Right lobe of liver (tissue), 6 donors: ENCODE measurements at regions not wholly inside any gene's neighbourhood (a gene's known extent, or its start where the extent isn't known, plus 50 kb on each side); places are given as distances from the start of the nearest gene placed in this dataset.
"Not testable (repeated sequence)": the region's sequence is repeated elsewhere in the genome, so short reads cannot be mapped to it uniquely, and the experiment has no call there.

Experiments
- ATAC-seq, 4 donors: fragments of 200-7000 bp; cut with Tn5 transposase; one replicate each; pipeline ENCODE4 v1.9.1; 2020; ENCODE audit warnings: mild to moderate bottlenecking in 4 of 4, moderate library complexity in 4 of 4
- DNase-seq, 3 donors: peaks; one replicate each; pipeline ENCODE4 v3.0.0-alpha.2; 2020
- H3K27ac ChIP-seq, 3 donors: fragments of 200-600 bp; one replicate each; pipeline ENCODE4 v1.8.0; 2022
- H3K27me3 ChIP-seq, 2 donors: fragments of 200-600 bp; one replicate each; pipeline ENCODE4 v1.8.0; 2022
- H3K36me3 ChIP-seq, 4 donors: fragments of 200-600 bp; sonication (generic) in 1 of 4; one replicate each; pipeline versions ENCODE4 v1.5.1 to v1.8.0; 2017 to 2022; ENCODE audit warnings: control low read depth in 1 of 4
- H3K4me1 ChIP-seq, 4 donors: fragments of 200-600 bp; sonication (generic) in 1 of 4; one replicate each; pipeline versions ENCODE4 v1.5.1 to v1.8.0; 2017 to 2022; ENCODE audit warnings: control low read depth in 1 of 4
- H3K4me3 ChIP-seq, 3 donors: fragments of 200-600 bp; one replicate each; pipeline ENCODE4 v1.8.0; 2022
- H3K9me3 ChIP-seq, 4 donors: fragments of 200-600 bp; sonication (generic) in 1 of 4; one replicate each; pipeline versions ENCODE4 v1.5.1 to v1.8.0; 2017 to 2022; ENCODE audit warnings: control low read depth in 1 of 4
- CTCF ChIP-seq, 4 donors: fragments of 200-600 bp in 3 of 4; fragments of 450-650 bp in 1 of 4; IDR thresholded peaks; one replicate each; pipeline versions ENCODE4 v1.5.1 to v1.8.0; 2016 to 2022; ENCODE audit warnings: antibody characterized with exemption in 4 of 4, mild to moderate bottlenecking in 2 of 4
- POLR2A ChIP-seq: fragments of 450-650 bp; IDR thresholded peaks from one replicate; pipeline ENCODE4 v1.6.1; 2017; ENCODE audit warnings: antibody characterized with exemption, mild to moderate bottlenecking
- WGBS: methylation state at CpG from one replicate; pipeline ENCODE4 v1.1.6; 2018; ENCODE audit warnings: low coverage, low lambda C conversion rate; ENCODE audit not compliant: insufficient coverage; ENCODE audit errors: missing lambda C conversion rate; 5-methylcytosine and 5-hydroxymethylcytosine counted together
- intact Hi-C, 2 donors: fragments of 100-400 bp; cut with DNase I; formaldehyde crosslinking; loops; one replicate each; pipeline versions ENCODE4 v1.11.2 to v1.14.1; 2022
- donor health status: DM: no; HTN: yes; CAD: no.
- donor health status: DM: no; HTN: no; CAD: no.
- donor health status: DM: no; HTN: no; CAD: no.
- donor health status: DM: no; HTN: yes; CAD: no.
- donor health status: DM: no; HTN: yes; CAD: no.

GRCh38 chr4:94015956-94016355, 187.4 kb downstream of the ATOH1 start:
- Histone ChIP-seq H3K4me1 (no peaks in the 10 kb centered on the region), H3K27me3 (no peaks in the 10 kb centered on the region), H3K9me3 (peaks cover 0 to 2% (median 0%) of the 10 kb centered on the region in 4 donors), H3K4me3 (no peak overlapping the region), H3K36me3 (no peaks in the 10 kb centered on the region), H3K27ac (no peak overlapping the region)
- TF ChIP-seq CTCF (IDR thresholded peaks at IDR 0.05), result no peak
- TF ChIP-seq POLR2A, result no peak
- WGBS, result 91% methylated on average over 1 of the region's 1 CpG
- no peak for DNase-seq
- intact Hi-C loops, result no loop called here
- no peak for ATAC-seq

- H3K9me3 ChIP-seq, result no peaks in the 10 kb centered on the region
- no peak for DNase-seq
- TF ChIP-seq CTCF (IDR thresholded peaks at IDR 0.05), result no peak
- no peak for TF ChIP-seq POLR2A
- no peak overlapping the region for H3K4me3 ChIP-seq
- ATAC-seq, result no peak
- H3K27ac ChIP-seq, result no peak overlapping the region
- WGBS, result 27% methylated on average over 2 of the region's 2 CpGs
- H3K27me3 ChIP-seq, result peaks cover 0 to 4% of the 10 kb centered on the region in 2 donors
- intact Hi-C loops, result no loop called here
- H3K4me1 ChIP-seq, result no peaks in the 10 kb centered on the region
- no peaks in the 10 kb centered on the region for H3K36me3 ChIP-seq
Measured at GRCh38 chr4:94032754-94033153, 174.9 kb upstream of the SMARCAD1 start.

GRCh38 chr4:94036964-94037363, 170.7 kb upstream of the SMARCAD1 start:
- H3K27ac ChIP-seq, result no peak overlapping the region
- no peaks in the 10 kb centered on the region for H3K36me3 ChIP-seq
- H3K4me1 ChIP-seq, result no peaks in the 10 kb centered on the region
- no peak for ATAC-seq
- intact Hi-C loops, result no loop called here
- WGBS, result 27% methylated on average over 1 of the region's 2 CpGs
- no peaks in the 10 kb centered on the region for H3K9me3 ChIP-seq
- TF ChIP-seq POLR2A, result no peak
- TF ChIP-seq CTCF (IDR thresholded peaks at IDR 0.05), result no peak
- H3K4me3 ChIP-seq, result no peak overlapping the region
- DNase-seq, result no peak
- H3K27me3 ChIP-seq, result peaks cover 0 to 4% of the 10 kb centered on the region in 2 donors

DNA sequence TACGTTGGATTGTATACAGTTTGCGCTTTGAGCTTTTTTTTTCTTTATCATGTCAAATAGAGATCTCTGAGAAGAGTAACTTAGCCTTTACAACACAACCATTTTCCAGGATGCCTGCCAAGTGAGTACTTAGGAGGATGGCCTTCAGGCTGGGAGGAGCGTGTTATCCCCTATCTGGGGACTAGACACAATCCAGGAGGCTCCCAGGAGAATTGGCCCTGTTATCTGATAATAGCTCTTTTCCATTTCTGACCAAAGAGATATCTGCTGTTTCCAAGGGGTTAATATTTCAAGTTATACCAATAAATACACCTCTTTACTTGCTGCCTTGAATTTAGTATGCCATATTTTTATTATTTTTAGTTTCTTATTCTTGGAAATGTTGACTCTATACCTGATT, 169.5 kb upstream of the SMARCAD1 start:
- Histone ChIP-seq H3K36me3 (no peaks in the 10 kb centered on the region), H3K9me3 (no peaks in the 10 kb centered on the region), H3K27ac (no peak overlapping the region), H3K27me3 (peaks cover 0 to 4% of the 10 kb centered on the region in 2 donors), H3K4me1 (no peaks in the 10 kb centered on the region), H3K4me3 (no peak overlapping the region)
- DNase-seq, result no peak
- intact Hi-C loops, result no loop called here
- no peak for ATAC-seq
- TF ChIP-seq CTCF (IDR thresholded peaks at IDR 0.05) (no peak), POLR2A (no peak)
- 58% methylated on average over 3 of the region's 3 CpGs for WGBS

DNA sequence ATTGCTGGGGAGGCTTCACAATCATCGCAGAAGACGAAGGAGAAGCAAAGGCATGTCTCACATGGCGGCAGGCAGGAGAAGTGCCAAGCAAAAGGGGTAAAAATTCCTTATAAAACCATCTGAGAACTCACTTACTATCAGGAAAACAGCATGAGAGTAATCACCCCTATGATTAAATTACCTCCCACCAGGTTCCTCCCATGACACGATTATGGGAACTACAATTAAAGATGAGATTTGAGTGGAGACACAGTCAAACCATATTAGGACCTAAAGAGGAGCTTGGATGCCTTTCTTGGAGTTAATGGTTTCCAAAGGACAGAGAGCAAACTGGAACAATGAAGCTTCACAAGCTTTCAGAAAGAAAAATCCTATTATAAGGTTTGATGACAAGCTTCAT, 168.4 kb upstream of the SMARCAD1 start:
- Histone ChIP-seq H3K4me3 (no peak overlapping the region), H3K4me1 (no peaks in the 10 kb centered on the region), H3K27me3 (no peaks in the 10 kb centered on the region), H3K36me3 (no peaks in the 10 kb centered on the region), H3K9me3 (no peaks in the 10 kb centered on the region), H3K27ac (no peak overlapping the region)
- 65% methylated on average over 4 of the region's 4 CpGs for WGBS
- TF ChIP-seq CTCF (IDR thresholded peaks at IDR 0.05) (no peak), POLR2A (no peak)
- ATAC-seq, result no peak
- DNase-seq, result no peak
- intact Hi-C loops, result no loop called here

DNA sequence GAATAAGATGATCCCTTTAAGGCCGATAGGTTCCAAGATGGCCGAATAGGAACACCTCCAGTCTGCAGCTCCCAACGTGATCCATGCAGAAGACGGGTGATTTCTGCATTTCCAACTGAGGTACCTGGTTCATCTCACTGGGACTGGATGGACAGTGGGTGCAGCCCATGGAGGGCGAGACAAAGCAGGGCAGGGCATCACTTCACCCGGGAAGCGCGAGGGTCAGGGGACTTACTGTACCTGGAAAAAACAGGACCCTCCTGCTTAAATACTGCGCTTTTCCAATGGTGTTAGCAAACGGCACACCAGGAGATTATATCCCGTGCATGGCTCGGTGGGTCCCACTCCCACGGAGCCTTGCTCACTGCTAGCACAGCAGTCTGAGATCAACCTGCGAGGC, 163.2 kb upstream of the SMARCAD1 start:
- H3K27ac ChIP-seq, H3K4me3 ChIP-seq, ATAC-seq, intact Hi-C loops, DNase-seq, H3K27me3 ChIP-seq, H3K9me3 ChIP-seq, H3K4me1 ChIP-seq, H3K36me3 ChIP-seq: not testable (repeated sequence)
- WGBS, result 81% methylated on average over 4 of the region's 14 CpGs
